ENCODE measurements at regions not wholly inside any gene's neighbourhood (a gene's known extent, or its start where the extent isn't known, plus 50 kb on each side); places are given as distances from the start of the nearest gene placed in this dataset.

- no peak for TF ChIP-seq POLR2A (IDR thresholded peaks at IDR 0.05)
- no peak for TF ChIP-seq EP300 (IDR thresholded peaks at IDR 0.05)
- TF ChIP-seq, protein P1, sequence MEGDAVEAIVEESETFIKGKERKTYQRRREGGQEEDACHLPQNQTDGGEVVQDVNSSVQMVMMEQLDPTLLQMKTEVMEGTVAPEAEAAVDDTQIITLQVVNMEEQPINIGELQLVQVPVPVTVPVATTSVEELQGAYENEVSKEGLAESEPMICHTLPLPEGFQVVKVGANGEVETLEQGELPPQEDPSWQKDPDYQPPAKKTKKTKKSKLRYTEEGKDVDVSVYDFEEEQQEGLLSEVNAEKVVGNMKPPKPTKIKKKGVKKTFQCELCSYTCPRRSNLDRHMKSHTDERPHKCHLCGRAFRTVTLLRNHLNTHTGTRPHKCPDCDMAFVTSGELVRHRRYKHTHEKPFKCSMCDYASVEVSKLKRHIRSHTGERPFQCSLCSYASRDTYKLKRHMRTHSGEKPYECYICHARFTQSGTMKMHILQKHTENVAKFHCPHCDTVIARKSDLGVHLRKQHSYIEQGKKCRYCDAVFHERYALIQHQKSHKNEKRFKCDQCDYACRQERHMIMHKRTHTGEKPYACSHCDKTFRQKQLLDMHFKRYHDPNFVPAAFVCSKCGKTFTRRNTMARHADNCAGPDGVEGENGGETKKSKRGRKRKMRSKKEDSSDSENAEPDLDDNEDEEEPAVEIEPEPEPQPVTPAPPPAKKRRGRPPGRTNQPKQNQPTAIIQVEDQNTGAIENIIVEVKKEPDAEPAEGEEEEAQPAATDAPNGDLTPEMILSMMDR (IDR thresholded peaks at IDR 0.05): no peak
Measured at GRCh38 chr1:36667256-36667655, 184.5 kb upstream of the CSF3R start.
